Panc1 (cell line): ENCODE measurements at regions not wholly inside any gene's neighbourhood (a gene's known extent, or its start where the extent isn't known, plus 50 kb on each side); places are given as distances from the start of the nearest gene placed in this dataset.

Experiments
- CTCF ChIP-seq: fragments of 450-650 bp; IDR thresholded peaks from 2 replicates; pipeline ENCODE4 v1.5.1; 2017; ENCODE audit warnings: mild to moderate bottlenecking
- POLR2AphosphoS5 ChIP-seq: IDR thresholded peaks from 2 replicates; pipeline ENCODE4 v1.6.1; 2012; ENCODE audit warnings: mild to moderate bottlenecking, low read depth, low read length, moderate library complexity
- REST ChIP-seq, 2 experiments: IDR thresholded peaks; 2 replicates each; pipeline ENCODE4 v1.6.1; 2011 to 2012; ENCODE audit warnings: low read depth in 2 of 2, control low read depth in 1 of 2, low read length in 1 of 2, mild to moderate bottlenecking in 1 of 2, moderate library complexity in 1 of 2; ENCODE audit not compliant: insufficient read depth in 1 of 2
- SIN3A ChIP-seq: IDR thresholded peaks from 2 replicates; pipeline ENCODE4 v1.6.1; 2012; ENCODE audit warnings: low read depth, mild to moderate bottlenecking, low read length, moderate library complexity, borderline replicate concordance; ENCODE audit not compliant: insufficient read depth
- TCF7L2 ChIP-seq: IDR thresholded peaks from 2 replicates; pipeline ENCODE4 v1.6.1; 2011; ENCODE audit warnings: mild to moderate bottlenecking, low read depth, low read length, inconsistent platforms

- TF ChIP-seq REST (IDR thresholded peaks at IDR 0.05; ENCODE audit: insufficient read depth in 1 of 2, low read depth in 2 of 2, low read length in 1 of 2), result no peak
- TF ChIP-seq CTCF, result no peak
- TF ChIP-seq POLR2AphosphoS5, result no peak
- TF ChIP-seq TCF7L2, result no peak
- no peak for TF ChIP-seq SIN3A
These were observed 1056.7 kb downstream of the PCDH19 start for GRCh38 chrX:99353412-99353811.
